ENCODE measurements at regions not wholly inside any gene's neighbourhood (a gene's known extent, or its start where the extent isn't known, plus 50 kb on each side); places are given as distances from the start of the nearest gene placed in this dataset.

DNA sequence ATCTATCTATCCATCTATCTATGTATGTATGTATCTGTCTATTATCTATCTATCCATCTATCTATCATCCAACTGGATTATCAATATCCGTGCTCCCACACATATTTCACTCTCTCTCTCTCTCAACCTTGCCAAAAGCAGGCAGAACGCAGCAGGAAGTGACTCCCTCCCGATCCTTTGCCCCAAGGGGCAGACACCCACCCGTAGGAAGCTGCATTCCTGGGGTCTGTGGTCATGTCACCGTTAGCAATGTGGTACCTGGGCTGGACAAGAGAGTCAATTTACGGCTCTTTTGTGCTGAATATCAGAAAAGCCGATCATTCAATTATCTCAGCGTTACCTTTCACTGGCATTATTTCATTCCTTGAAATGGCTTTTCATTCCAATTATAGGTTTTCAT lies 119.6 kb upstream of the PPP2R3B start:
- TF ChIP-seq, protein P1, sequence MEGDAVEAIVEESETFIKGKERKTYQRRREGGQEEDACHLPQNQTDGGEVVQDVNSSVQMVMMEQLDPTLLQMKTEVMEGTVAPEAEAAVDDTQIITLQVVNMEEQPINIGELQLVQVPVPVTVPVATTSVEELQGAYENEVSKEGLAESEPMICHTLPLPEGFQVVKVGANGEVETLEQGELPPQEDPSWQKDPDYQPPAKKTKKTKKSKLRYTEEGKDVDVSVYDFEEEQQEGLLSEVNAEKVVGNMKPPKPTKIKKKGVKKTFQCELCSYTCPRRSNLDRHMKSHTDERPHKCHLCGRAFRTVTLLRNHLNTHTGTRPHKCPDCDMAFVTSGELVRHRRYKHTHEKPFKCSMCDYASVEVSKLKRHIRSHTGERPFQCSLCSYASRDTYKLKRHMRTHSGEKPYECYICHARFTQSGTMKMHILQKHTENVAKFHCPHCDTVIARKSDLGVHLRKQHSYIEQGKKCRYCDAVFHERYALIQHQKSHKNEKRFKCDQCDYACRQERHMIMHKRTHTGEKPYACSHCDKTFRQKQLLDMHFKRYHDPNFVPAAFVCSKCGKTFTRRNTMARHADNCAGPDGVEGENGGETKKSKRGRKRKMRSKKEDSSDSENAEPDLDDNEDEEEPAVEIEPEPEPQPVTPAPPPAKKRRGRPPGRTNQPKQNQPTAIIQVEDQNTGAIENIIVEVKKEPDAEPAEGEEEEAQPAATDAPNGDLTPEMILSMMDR (IDR thresholded peaks at IDR 0.05), result no peak
- no peak for TF ChIP-seq EP300 (IDR thresholded peaks at IDR 0.05)
